ENCODE measurements at regions not wholly inside any gene's neighbourhood (a gene's known extent, or its start where the extent isn't known, plus 50 kb on each side); places are given as distances from the start of the nearest gene placed in this dataset.
A peak's percentile ranks its signal among the peaks of the same experiment; 100 is the strongest.
"Not testable (repeated sequence)": the region's sequence is repeated elsewhere in the genome, so short reads cannot be mapped to it uniquely, and the experiment has no call there.

- peak; percentile 69 for DNase-seq
Observed at GRCh38 chr3:72659596-72659995, 188.6 kb downstream of the SHQ1 start.

DNA sequence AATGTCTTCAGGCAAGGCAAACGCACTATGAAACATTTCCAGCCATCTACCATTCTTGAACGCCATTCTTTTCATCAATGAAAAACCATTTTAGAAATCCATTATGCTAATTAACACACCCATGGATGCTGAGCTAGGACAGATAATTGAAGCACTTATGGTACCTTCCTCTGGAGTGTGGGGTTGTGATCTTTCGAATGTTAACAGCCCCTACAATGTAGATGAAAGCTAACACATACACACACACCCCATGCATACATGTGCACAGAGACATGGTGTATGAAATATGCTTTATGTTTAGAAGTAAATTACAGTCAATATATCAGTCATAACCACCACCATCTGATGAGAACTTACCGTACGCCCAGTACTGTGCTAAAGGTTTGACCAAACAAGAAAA is 189.1 kb downstream of the SHQ1 start:
- DNase-seq = no peak

DNA sequence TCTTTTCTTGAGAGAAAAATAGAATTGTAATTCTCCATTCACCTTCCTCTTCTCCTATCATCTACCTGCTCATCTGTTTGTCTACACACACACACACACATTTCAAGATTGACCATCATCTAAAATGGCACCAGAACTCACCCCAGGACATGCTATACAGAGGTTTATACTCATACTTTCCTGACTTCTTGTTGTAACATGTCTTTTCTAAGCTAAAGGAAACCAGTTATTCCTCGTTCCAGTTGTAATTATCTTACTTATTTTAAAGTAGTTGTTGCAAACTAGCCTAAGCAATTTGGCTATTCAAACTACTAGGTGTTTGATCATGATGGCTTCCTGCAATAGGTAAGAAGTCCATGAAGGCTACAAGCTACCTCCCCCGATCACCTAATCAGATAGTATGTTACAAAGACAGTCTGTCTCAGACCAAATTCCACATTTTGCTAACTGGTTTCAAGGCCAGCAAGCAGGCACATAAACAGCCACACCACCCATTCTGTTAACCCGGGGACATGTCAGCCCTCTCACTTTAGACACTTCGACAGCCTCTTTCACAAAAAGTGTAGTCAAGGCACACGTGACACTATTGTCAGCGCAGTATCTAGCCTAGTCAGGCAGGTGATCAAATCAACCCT is 189.7 kb downstream of the SHQ1 start:
- DNase-seq = no peak

DNA sequence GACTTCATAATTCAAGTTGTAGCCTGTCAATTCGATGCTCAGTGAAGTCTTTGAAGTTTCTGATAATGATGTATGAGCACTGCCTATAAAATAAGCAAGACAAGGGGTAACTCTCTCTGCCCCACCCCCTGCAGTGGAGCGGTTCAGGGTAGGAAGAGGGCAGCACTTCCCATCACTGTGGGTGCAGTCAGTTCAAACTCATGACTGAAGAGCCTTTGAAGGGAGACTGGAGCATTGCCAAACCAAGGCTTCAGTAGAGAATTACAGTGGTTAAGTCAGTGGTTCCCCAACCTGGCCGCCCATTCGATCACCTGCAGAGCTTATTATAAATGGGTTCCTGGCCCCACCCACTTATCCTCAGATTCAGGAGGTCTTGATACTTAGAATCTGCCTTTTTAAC is 190.6 kb downstream of the SHQ1 start:
- peak; percentile 12 for DNase-seq

DNA sequence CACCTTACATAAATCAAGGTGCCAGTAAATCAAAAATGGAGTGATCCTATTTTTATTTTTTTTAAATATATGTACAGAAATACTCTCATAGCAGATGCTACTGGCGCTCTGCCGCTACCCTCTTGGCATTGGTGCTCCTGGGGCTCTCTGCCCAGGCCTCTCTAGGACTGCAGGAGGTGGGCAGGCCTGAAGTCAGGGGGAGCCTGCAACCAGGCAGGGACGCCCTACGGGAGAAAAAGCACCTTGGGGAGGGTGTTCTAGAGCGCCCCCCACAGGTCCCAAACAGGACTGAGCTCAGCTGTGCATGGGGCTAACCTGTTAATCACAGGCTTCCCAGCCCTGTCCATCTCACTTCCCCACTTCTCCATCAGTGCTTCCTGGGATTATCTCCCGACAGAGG is 192.5 kb downstream of the SHQ1 start:
- no peak for DNase-seq

DNA sequence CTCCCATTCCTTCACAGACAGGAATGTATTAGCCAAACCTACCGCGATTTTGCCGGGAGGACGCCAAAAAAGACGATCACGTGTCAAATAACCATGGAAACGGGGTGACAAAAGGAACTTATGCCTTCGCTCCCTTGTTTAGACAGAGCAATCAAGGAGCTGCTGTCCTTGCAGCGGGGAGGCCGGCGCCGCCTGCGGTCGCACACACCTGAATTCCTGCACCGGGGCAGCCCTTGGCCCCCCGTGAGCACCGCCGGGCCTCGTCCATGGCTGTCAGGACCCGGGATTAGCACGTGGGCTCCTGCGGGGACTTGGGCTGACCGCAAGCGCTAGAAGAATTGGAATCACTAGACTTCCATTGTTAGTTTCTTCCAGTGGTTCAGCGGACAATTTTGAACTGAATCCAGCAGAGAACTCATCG is 193.1 kb downstream of the SHQ1 start:
- no peak for DNase-seq

DNA sequence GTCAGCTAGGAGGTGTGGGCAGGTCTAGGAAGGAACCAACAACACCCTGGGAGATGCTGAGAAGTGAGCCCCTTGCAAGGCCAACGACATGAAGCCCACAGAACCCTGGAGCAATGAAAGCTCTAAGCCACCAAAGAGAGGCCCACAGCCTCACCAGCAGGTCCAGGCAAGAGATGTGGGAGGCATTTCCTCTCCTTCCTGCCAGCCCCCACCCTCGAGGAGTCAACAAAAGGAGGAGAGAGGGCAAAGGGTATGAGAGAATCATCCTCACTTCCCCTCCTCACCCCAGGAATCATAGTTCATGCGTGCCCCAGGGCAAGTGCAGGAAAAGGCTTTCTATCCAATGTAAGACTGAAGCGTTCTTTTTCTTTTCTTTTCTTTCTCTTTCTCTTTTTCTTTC is 195.8 kb downstream of the SHQ1 start:
- no peak for DNase-seq

- no peak for DNase-seq
Observed at GRCh38 chr3:72651498-72651897, 196.7 kb downstream of the SHQ1 start.

DNA sequence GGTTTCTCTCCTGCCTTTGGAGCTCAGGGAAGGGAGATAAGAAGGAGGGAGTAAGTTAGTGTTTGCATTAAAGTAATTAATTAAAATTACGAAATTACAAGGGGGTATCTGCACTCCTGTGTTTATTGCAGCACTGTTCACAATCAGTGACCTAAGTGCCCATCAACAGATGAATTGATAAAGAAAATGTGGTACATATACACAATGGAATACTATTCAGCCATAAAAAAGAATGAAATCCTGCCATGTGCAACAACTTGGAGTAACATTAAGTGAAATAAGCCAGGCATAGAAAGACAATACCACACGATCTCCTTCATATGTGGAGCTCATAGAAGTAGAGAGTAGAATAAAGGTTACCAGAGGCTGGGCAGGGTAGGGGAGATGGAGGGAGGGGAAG is 202.0 kb downstream of the SHQ1 start:
- DNase-seq = no peak

- DNase-seq = not testable (repeated sequence)
Observed at GRCh38 chr3:72643635-72644034, 204.6 kb downstream of the SHQ1 start.

GRCh38 chr3:72641684-72642083 is 206.6 kb downstream of the SHQ1 start:
- DNase-seq = no peak

DNA sequence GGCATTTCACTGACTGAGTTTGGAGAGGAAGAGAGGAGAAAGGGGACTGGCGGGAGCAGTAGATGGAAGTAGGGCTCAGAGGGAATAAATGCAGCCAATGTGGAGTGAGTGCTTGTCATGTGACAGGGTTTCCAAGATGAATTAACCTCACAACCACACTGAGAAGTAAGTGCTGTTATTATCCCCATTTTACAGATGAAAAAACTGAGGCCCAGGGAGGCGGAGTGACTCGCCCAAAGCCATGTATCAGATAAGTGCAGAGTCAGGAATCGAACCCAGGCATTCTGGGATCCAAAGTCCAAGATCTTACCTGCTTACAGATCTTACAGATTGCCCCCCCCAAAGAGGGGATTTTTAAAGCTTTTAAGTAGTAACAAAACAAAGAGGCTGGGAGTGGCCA is 207.2 kb downstream of the SHQ1 start:
- DNase-seq = no peak

- no peak for DNase-seq
Observed at GRCh38 chr3:72636969-72637597, 211.2 kb downstream of the SHQ1 start.

DNA sequence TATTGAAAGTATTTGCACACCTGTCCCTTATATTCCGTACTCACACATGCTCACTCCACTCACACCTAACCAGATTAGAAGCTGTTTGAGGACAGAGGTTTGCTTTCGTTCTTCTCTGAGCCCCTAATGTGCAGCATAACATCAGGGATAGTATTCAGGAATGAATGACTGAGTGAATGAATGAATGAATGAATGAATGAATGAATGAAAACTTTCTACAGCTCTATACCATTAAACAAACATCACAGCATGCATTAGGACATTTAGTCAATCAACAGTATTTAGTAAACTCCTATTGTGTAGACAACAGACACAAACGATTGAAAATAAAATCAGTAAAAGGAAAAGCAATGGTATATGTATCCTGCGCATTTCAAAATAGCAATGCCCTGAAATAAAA is 212.7 kb downstream of the SHQ1 start:
- no peak for DNase-seq

- DNase-seq = no peak
Observed at GRCh38 chr3:72634128-72634527, 214.1 kb downstream of the SHQ1 start.

DNA sequence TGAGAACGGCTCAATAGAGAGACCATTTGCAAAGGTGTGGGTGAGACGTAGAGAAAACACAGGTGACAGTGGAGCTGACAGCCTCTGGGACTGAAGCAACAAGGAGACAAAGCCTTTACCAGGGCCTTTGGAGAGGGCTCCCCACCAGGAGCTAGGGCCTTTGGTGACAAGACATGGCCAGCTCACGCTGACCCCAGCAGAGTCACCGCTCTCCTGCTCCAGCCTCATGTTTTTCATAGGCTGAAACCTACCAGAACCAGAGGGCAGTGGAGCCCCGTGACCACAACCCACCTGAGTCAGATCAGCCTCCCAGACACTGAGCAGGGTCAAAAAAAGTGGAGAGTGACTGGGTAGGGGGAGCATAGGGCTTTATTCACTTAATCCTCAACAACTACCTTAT is 214.7 kb downstream of the SHQ1 start:
- no peak for DNase-seq

- no peak for DNase-seq
Observed at GRCh38 chr3:72633121-72633520, 215.1 kb downstream of the SHQ1 start.

DNA sequence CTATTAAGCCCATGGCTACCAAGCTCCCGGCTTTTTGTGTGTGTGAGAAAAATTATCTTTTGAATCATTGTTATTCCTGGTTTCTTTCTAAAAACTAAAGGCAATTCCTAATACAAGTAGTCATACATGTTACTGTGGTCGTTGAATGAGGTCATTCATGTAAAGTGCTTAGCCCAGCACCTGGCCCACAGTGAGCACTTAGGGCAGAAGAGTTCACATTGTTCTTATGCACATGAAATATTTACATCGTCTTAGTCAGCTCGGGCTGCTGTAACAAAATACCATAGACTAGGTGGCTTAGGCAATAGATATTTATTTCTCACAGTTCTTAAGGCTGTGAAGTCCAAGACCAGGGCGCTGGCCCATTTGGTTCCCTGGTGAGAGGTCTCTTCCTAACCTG is 216.1 kb downstream of the SHQ1 start:
- no peak for DNase-seq

- DNase-seq = no peak
Observed at GRCh38 chr3:72630969-72631344, 217.3 kb downstream of the SHQ1 start.

GRCh38 chr3:72630327-72630968 is 217.8 kb downstream of the SHQ1 start:
- no peak for DNase-seq

DNA sequence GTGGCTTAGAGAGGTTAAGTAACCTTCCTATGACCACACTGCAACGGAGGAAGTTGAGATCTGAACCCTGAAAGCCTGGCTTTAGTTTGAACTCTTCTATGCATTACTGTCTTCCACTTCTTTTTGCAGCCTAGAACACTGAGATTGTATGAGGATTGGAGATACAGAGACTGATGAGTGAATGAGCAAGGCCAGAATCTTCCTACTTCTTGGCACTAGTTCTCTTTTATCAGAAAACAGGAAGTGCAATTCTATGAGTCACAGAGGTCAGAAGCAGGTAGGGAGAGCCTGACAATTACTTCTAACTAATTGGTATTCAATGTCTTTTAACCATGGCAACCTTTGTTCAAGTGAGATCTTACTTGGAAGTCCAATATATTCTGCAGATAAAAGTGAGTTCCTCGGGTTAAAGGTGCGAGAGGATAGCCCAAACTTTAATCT is 219.0 kb downstream of the SHQ1 start:
- no peak for DNase-seq

GRCh38 chr3:72628065-72628464 is 220.2 kb downstream of the SHQ1 start:
- no peak for DNase-seq

DNA sequence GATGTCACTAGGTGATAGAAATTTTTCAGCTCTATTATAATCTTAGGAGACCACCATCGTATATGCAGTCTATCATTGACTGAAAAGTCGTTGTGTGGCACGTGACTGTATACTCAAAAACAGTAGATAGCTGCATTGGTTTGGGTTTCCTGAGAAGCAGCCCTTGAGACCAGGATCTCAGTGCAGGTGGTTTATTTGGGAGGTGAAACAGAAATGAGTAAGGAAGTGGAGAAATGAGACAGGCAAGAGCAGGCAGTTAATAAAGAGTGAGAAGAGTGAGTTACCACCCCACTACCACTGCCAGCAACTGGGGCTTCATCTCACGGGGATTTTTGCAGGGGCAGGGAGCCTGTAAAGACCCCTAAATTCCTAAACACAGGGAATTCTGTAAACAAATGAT is 221.0 kb downstream of the SHQ1 start:
- no peak for DNase-seq

GRCh38 chr3:72625602-72626337 is 222.5 kb downstream of the SHQ1 start:
- DNase-seq = no peak
